ENCODE measurements at regions not wholly inside any gene's neighbourhood (a gene's known extent, or its start where the extent isn't known, plus 50 kb on each side); places are given as distances from the start of the nearest gene placed in this dataset.
"Not testable (repeated sequence)": the region's sequence is repeated elsewhere in the genome, so short reads cannot be mapped to it uniquely, and the experiment has no call there.

GRCh38 chr13:30082391-30082790, 225.0 kb downstream of the KATNAL1 start:
- Mint-ChIP-seq H3K4me3 (no peak overlapping the region), H3K4me1 (ENCODE audit: low read depth) (no peaks in the 10 kb centered on the region), H3K36me3 (ENCODE audit: low read depth) (no peaks in the 10 kb centered on the region), H3K9me3 (peaks cover 9% of the 10 kb centered on the region), H3K27ac (no peak overlapping the region), H3K27me3 (peaks cover 2% of the 10 kb centered on the region)
- intact Hi-C loops (cut with micrococcal nuclease): no loop called here

- intact Hi-C loops (cut with micrococcal nuclease): no loop called here
- H3K27ac Mint-ChIP-seq: no peak overlapping the region
- H3K4me3 Mint-ChIP-seq: no peak overlapping the region
- H3K9me3 Mint-ChIP-seq: peaks cover 9% of the 10 kb centered on the region
- peaks cover 2% of the 10 kb centered on the region for H3K27me3 Mint-ChIP-seq
- no peaks in the 10 kb centered on the region for H3K4me1 Mint-ChIP-seq (ENCODE audit: low read depth)
- no peaks in the 10 kb centered on the region for H3K36me3 Mint-ChIP-seq (ENCODE audit: low read depth)
Observed at GRCh38 chr13:30081331-30081730, 226.0 kb downstream of the KATNAL1 start.

- no peaks in the 10 kb centered on the region for H3K36me3 Mint-ChIP-seq (ENCODE audit: low read depth)
- H3K9me3 Mint-ChIP-seq: no peaks in the 10 kb centered on the region
- H3K4me3 Mint-ChIP-seq: no peak overlapping the region
- intact Hi-C loops (cut with micrococcal nuclease): no loop called here
- H3K27ac Mint-ChIP-seq: no peak overlapping the region
- H3K4me1 Mint-ChIP-seq (ENCODE audit: low read depth): no peaks in the 10 kb centered on the region
- peaks cover 2% of the 10 kb centered on the region for H3K27me3 Mint-ChIP-seq
Observed at GRCh38 chr13:30079501-30079900, 227.8 kb downstream of the KATNAL1 start.

GRCh38 chr13:30078059-30078458, 227.6 kb upstream of the UBL3 start:
- intact Hi-C loops (cut with micrococcal nuclease): no loop called here
- Mint-ChIP-seq H3K4me1 (ENCODE audit: low read depth) (no peaks in the 10 kb centered on the region), H3K9me3 (no peaks in the 10 kb centered on the region), H3K4me3 (no peak overlapping the region), H3K36me3 (ENCODE audit: low read depth) (no peaks in the 10 kb centered on the region), H3K27ac (no peak overlapping the region), H3K27me3 (no peaks in the 10 kb centered on the region)

- intact Hi-C loops (cut with micrococcal nuclease): no loop called here
- Mint-ChIP-seq H3K4me3 (no peak overlapping the region), H3K4me1 (ENCODE audit: low read depth) (no peaks in the 10 kb centered on the region), H3K9me3 (no peaks in the 10 kb centered on the region), H3K27me3 (no peaks in the 10 kb centered on the region), H3K36me3 (ENCODE audit: low read depth) (no peaks in the 10 kb centered on the region), H3K27ac (no peak overlapping the region)
Observed at GRCh38 chr13:30077240-30077735, 226.9 kb upstream of the UBL3 start.

- Mint-ChIP-seq H3K27me3 (no peaks in the 10 kb centered on the region), H3K36me3 (ENCODE audit: low read depth) (no peaks in the 10 kb centered on the region), H3K4me3 (no peak overlapping the region), H3K9me3 (no peaks in the 10 kb centered on the region), H3K27ac (no peak overlapping the region), H3K4me1 (ENCODE audit: low read depth) (no peaks in the 10 kb centered on the region)
- intact Hi-C loops (cut with micrococcal nuclease): no loop called here
Observed at GRCh38 chr13:30074955-30075614, 224.7 kb upstream of the UBL3 start.

- intact Hi-C loops (cut with micrococcal nuclease): no loop called here
Observed at GRCh38 chr13:30074431-30074830, 224.0 kb upstream of the UBL3 start.

GRCh38 chr13:30072818-30073186, 222.4 kb upstream of the UBL3 start:
- Mint-ChIP-seq H3K9me3 (no peaks in the 10 kb centered on the region), H3K27ac (no peak overlapping the region), H3K4me1 (ENCODE audit: low read depth) (no peaks in the 10 kb centered on the region), H3K27me3 (no peaks in the 10 kb centered on the region), H3K4me3 (no peak overlapping the region), H3K36me3 (ENCODE audit: low read depth) (no peaks in the 10 kb centered on the region)
- intact Hi-C loops (cut with micrococcal nuclease): no loop called here

More at GRCh38 chr13:30074431-30074830, 224.0 kb upstream of the UBL3 start:
- no peaks in the 10 kb centered on the region for H3K9me3 Mint-ChIP-seq
- H3K27me3 Mint-ChIP-seq: no peaks in the 10 kb centered on the region
- no peak overlapping the region for H3K4me3 Mint-ChIP-seq
- H3K4me1 Mint-ChIP-seq (ENCODE audit: low read depth): no peaks in the 10 kb centered on the region
- H3K27ac Mint-ChIP-seq: no peak overlapping the region
- no peaks in the 10 kb centered on the region for H3K36me3 Mint-ChIP-seq (ENCODE audit: low read depth)

GRCh38 chr13:30071969-30072817, 221.8 kb upstream of the UBL3 start:
- Mint-ChIP-seq H3K9me3 (no peaks in the 10 kb centered on the region), H3K36me3 (ENCODE audit: low read depth) (no peaks in the 10 kb centered on the region), H3K27ac (no peak overlapping the region), H3K4me1 (ENCODE audit: low read depth) (no peaks in the 10 kb centered on the region), H3K4me3 (no peak overlapping the region), H3K27me3 (no peaks in the 10 kb centered on the region)
- intact Hi-C loops (cut with micrococcal nuclease): no loop called here

- Mint-ChIP-seq H3K4me1 (ENCODE audit: low read depth) (no peaks in the 10 kb centered on the region), H3K27me3 (peaks cover 2% of the 10 kb centered on the region), H3K9me3 (peaks cover under 1% of the 10 kb centered on the region), H3K36me3 (ENCODE audit: low read depth) (no peaks in the 10 kb centered on the region), H3K4me3 (no peak overlapping the region), H3K27ac (no peak overlapping the region)
- intact Hi-C loops (cut with micrococcal nuclease): no loop called here
Observed at GRCh38 chr13:30065181-30065580, 214.8 kb upstream of the UBL3 start.

- intact Hi-C loops (cut with micrococcal nuclease): no loop called here
- Mint-ChIP-seq H3K4me3 (no peak overlapping the region), H3K9me3 (peaks cover 12% of the 10 kb centered on the region), H3K4me1 (ENCODE audit: low read depth) (no peaks in the 10 kb centered on the region), H3K27me3 (peaks cover 2% of the 10 kb centered on the region), H3K36me3 (ENCODE audit: low read depth) (no peaks in the 10 kb centered on the region), H3K27ac (no peak overlapping the region)
Observed at GRCh38 chr13:30063892-30064291, 213.5 kb upstream of the UBL3 start.

GRCh38 chr13:30061217-30061616, 210.8 kb upstream of the UBL3 start:
- no peak overlapping the region for H3K27ac Mint-ChIP-seq
- no peaks in the 10 kb centered on the region for H3K4me1 Mint-ChIP-seq (ENCODE audit: low read depth)
- no peak overlapping the region for H3K4me3 Mint-ChIP-seq
- H3K27me3 Mint-ChIP-seq: peaks cover 2% of the 10 kb centered on the region
- intact Hi-C loops (cut with micrococcal nuclease): no loop called here
- H3K9me3 Mint-ChIP-seq: peaks cover 12% of the 10 kb centered on the region
- no peaks in the 10 kb centered on the region for H3K36me3 Mint-ChIP-seq (ENCODE audit: low read depth)

GRCh38 chr13:30058429-30058828, 208.0 kb upstream of the UBL3 start:
- peaks cover 12% of the 10 kb centered on the region for H3K9me3 Mint-ChIP-seq
- H3K36me3 Mint-ChIP-seq (ENCODE audit: low read depth): no peaks in the 10 kb centered on the region
- intact Hi-C loops (cut with micrococcal nuclease): no loop called here
- no peak overlapping the region for H3K4me3 Mint-ChIP-seq
- H3K27ac Mint-ChIP-seq: no peak overlapping the region
- H3K4me1 Mint-ChIP-seq (ENCODE audit: low read depth): no peaks in the 10 kb centered on the region
- peaks cover 2% of the 10 kb centered on the region for H3K27me3 Mint-ChIP-seq

GRCh38 chr13:30054546-30054945, 204.1 kb upstream of the UBL3 start:
- H3K9me3 Mint-ChIP-seq; H3K36me3 Mint-ChIP-seq (ENCODE audit: low read depth); intact Hi-C loops (cut with micrococcal nuclease); H3K4me3 Mint-ChIP-seq; H3K27ac Mint-ChIP-seq; H3K4me1 Mint-ChIP-seq (ENCODE audit: low read depth); H3K27me3 Mint-ChIP-seq: not testable (repeated sequence)
